Liver (tissue), 8 donors: ENCODE measurements at regions not wholly inside any gene's neighbourhood (a gene's known extent, or its start where the extent isn't known, plus 50 kb on each side); places are given as distances from the start of the nearest gene placed in this dataset.

Source experiments
- DNase-seq: peaks from one replicate; pipeline ENCODE4 v3.0.0-alpha.2; 2017; ENCODE audit warnings: low spot score
- H3K27ac ChIP-seq, 2 donors: one replicate each; pipeline ENCODE4 v1.7.0; 2013; ENCODE audit warnings: inconsistent platforms in 2 of 2, low read length in 2 of 2, control low read depth in 1 of 2, low read depth in 1 of 2, mild to moderate bottlenecking in 1 of 2
- H3K27me3 ChIP-seq, 4 donors: one replicate each; pipeline versions ENCODE4 v1.6.1 to v1.7.0; 2013; ENCODE audit warnings: low read length in 3 of 4, inconsistent platforms in 1 of 4, mild to moderate bottlenecking in 1 of 4, moderate library complexity in 1 of 4; ENCODE audit not compliant: control insufficient read depth in 4 of 4, insufficient read depth in 4 of 4
- H3K36me3 ChIP-seq, 4 donors: one replicate each; pipeline versions ENCODE4 v1.6.1 to v1.7.0; 2013; ENCODE audit warnings: low read length in 3 of 4, mild to moderate bottlenecking in 3 of 4, low read depth in 1 of 4, moderate library complexity in 1 of 4; ENCODE audit not compliant: control insufficient read depth in 4 of 4, insufficient read depth in 3 of 4
- H3K4me1 ChIP-seq, 4 donors: one replicate each; pipeline versions ENCODE4 v1.6.1 to v1.7.0; 2013; ENCODE audit warnings: low read length in 3 of 4, mild to moderate bottlenecking in 3 of 4, moderate library complexity in 1 of 4; ENCODE audit not compliant: control insufficient read depth in 4 of 4, insufficient read depth in 4 of 4
- H3K4me3 ChIP-seq, 3 donors: one replicate each; pipeline versions ENCODE4 v1.6.1 to v1.7.0; 2013; ENCODE audit warnings: low read length in 3 of 3, control low read depth in 1 of 3, low read depth in 1 of 3, mild to moderate bottlenecking in 1 of 3
- H3K9ac ChIP-seq, 2 donors: one replicate each; pipeline ENCODE4 v1.7.0; 2013; ENCODE audit warnings: low read length in 2 of 2, mild to moderate bottlenecking in 2 of 2, moderate library complexity in 2 of 2, control low read depth in 1 of 2, low read depth in 1 of 2
- H3K9me3 ChIP-seq, 4 donors: one replicate each; pipeline versions ENCODE4 v1.6.1 to v1.7.0; 2013; ENCODE audit warnings: low read length in 3 of 4; ENCODE audit not compliant: control insufficient read depth in 4 of 4
- ATF3 ChIP-seq: IDR thresholded peaks from 2 replicates; pipeline ENCODE4 v1.6.1; 2016; ENCODE audit warnings: antibody characterized with exemption
- FOXA1 ChIP-seq: IDR thresholded peaks from 2 replicates; pipeline ENCODE4 v1.6.1; 2016; ENCODE audit warnings: antibody characterized with exemption
- FOXA2 ChIP-seq: IDR thresholded peaks from 2 replicates; pipeline ENCODE4 v1.6.1; 2016; ENCODE audit warnings: antibody characterized with exemption
- HNF4A ChIP-seq, 2 donors: conservative IDR thresholded peaks; 2 replicates each; pipeline ENCODE4 v1.6.1; 2016; ENCODE audit warnings: antibody characterized with exemption in 2 of 2, mild to moderate bottlenecking in 2 of 2
- HNF4G ChIP-seq: IDR thresholded peaks from 2 replicates; pipeline ENCODE4 v1.6.1; 2016; ENCODE audit warnings: antibody characterized with exemption
- JUND ChIP-seq, 2 donors: IDR thresholded peaks; 2 replicates each; pipeline ENCODE4 v1.6.1; 2016; ENCODE audit warnings: antibody characterized with exemption in 2 of 2
- MAX ChIP-seq: IDR thresholded peaks from 2 replicates; pipeline ENCODE4 v1.6.1; 2016; ENCODE audit warnings: antibody characterized with exemption
- RAD21 ChIP-seq, 2 donors: IDR thresholded peaks; 2 replicates each; pipeline ENCODE4 v1.6.1; 2016; ENCODE audit warnings: antibody characterized with exemption in 2 of 2, mild to moderate bottlenecking in 2 of 2
- RXRA ChIP-seq, 2 donors: IDR thresholded peaks; 2 replicates each; pipeline ENCODE4 v1.6.1; 2017 to 2018; ENCODE audit warnings: antibody characterized with exemption in 2 of 2, mild to moderate bottlenecking in 1 of 2
- SP1 ChIP-seq: IDR thresholded peaks from 2 replicates; pipeline ENCODE4 v1.6.1; 2018; ENCODE audit warnings: antibody characterized with exemption, mild to moderate bottlenecking
- YY1 ChIP-seq: IDR thresholded peaks from 2 replicates; pipeline ENCODE4 v1.6.1; 2016; ENCODE audit warnings: antibody characterized with exemption, mild to moderate bottlenecking
- WGBS: extraction: QIAGEN DNeasy Blood & Tissue Kit; methylation state at CpG from one replicate; pipeline ENCODE4 v1.1.7; 2013; 5-methylcytosine and 5-hydroxymethylcytosine counted together
- TF ChIP-seq, protein P1 (sequence below): IDR thresholded peaks from 2 replicates; pipeline ENCODE4 v1.6.1; 2016; ENCODE audit warnings: antibody characterized with exemption
- TF ChIP-seq, protein P2 (sequence below): IDR thresholded peaks from 2 replicates; pipeline ENCODE4 v1.6.1; 2016; ENCODE audit warnings: antibody characterized with exemption, mild to moderate bottlenecking
- TF ChIP-seq, protein P3 (sequence below): fragments of 150-350 bp; IDR thresholded peaks from 2 replicates; pipeline ENCODE4 v1.5.1; 2017; ENCODE audit warnings: improper control_type of control experiment, low read depth, low read length; ENCODE audit not compliant: missing input control
- donor health status: healthy.
- donor health status: healthy.
- donor health status: healthy.
- donor health status: healthy.
- donor health status: healthy.

- TF ChIP-seq JUND (IDR thresholded peaks at IDR 0.05) (no peak), YY1 (no peak), HNF4A (conservative IDR thresholded peaks at IDR 0.05) (no peak), ATF3 (no peak), RXRA (IDR thresholded peaks at IDR 0.05) (no peak), FOXA2 (no peak), SP1 (no peak), RAD21 (IDR thresholded peaks at IDR 0.05) (no peak)
- TF ChIP-seq, protein P1, sequence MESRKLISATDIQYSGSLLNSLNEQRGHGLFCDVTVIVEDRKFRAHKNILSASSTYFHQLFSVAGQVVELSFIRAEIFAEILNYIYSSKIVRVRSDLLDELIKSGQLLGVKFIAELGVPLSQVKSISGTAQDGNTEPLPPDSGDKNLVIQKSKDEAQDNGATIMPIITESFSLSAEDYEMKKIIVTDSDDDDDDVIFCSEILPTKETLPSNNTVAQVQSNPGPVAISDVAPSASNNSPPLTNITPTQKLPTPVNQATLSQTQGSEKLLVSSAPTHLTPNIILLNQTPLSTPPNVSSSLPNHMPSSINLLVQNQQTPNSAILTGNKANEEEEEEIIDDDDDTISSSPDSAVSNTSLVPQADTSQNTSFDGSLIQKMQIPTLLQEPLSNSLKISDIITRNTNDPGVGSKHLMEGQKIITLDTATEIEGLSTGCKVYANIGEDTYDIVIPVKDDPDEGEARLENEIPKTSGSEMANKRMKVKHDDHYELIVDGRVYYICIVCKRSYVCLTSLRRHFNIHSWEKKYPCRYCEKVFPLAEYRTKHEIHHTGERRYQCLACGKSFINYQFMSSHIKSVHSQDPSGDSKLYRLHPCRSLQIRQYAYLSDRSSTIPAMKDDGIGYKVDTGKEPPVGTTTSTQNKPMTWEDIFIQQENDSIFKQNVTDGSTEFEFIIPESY = no peak
- TF ChIP-seq, protein P2, sequence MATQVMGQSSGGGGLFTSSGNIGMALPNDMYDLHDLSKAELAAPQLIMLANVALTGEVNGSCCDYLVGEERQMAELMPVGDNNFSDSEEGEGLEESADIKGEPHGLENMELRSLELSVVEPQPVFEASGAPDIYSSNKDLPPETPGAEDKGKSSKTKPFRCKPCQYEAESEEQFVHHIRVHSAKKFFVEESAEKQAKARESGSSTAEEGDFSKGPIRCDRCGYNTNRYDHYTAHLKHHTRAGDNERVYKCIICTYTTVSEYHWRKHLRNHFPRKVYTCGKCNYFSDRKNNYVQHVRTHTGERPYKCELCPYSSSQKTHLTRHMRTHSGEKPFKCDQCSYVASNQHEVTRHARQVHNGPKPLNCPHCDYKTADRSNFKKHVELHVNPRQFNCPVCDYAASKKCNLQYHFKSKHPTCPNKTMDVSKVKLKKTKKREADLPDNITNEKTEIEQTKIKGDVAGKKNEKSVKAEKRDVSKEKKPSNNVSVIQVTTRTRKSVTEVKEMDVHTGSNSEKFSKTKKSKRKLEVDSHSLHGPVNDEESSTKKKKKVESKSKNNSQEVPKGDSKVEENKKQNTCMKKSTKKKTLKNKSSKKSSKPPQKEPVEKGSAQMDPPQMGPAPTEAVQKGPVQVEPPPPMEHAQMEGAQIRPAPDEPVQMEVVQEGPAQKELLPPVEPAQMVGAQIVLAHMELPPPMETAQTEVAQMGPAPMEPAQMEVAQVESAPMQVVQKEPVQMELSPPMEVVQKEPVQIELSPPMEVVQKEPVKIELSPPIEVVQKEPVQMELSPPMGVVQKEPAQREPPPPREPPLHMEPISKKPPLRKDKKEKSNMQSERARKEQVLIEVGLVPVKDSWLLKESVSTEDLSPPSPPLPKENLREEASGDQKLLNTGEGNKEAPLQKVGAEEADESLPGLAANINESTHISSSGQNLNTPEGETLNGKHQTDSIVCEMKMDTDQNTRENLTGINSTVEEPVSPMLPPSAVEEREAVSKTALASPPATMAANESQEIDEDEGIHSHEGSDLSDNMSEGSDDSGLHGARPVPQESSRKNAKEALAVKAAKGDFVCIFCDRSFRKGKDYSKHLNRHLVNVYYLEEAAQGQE = no peak
- H3K9ac ChIP-seq = no peak overlapping the region
- H3K9me3 ChIP-seq = no peaks in the 10 kb centered on the region
- H3K4me1 ChIP-seq = peaks cover 3 to 13% (median 9%) of the 10 kb centered on the region in 4 donors
- H3K36me3 ChIP-seq = no peaks in the 10 kb centered on the region
- DNase-seq = no peak
- WGBS = 97% methylated on average over 2 of the region's 2 CpGs
- no peak overlapping the region for H3K27ac ChIP-seq
- no peak overlapping the region for H3K4me3 ChIP-seq
- H3K27me3 ChIP-seq = no peaks in the 10 kb centered on the region
These were observed 56.1 kb upstream of the PNRC1 start for GRCh38 chr6:89024456-89024855.

- TF ChIP-seq HNF4A (conservative IDR thresholded peaks at IDR 0.05) (no peak), HNF4G (no peak), YY1 (no peak), ATF3 (no peak), MAX (no peak), FOXA1 (no peak), SP1 (no peak)
- TF ChIP-seq, protein P3, sequence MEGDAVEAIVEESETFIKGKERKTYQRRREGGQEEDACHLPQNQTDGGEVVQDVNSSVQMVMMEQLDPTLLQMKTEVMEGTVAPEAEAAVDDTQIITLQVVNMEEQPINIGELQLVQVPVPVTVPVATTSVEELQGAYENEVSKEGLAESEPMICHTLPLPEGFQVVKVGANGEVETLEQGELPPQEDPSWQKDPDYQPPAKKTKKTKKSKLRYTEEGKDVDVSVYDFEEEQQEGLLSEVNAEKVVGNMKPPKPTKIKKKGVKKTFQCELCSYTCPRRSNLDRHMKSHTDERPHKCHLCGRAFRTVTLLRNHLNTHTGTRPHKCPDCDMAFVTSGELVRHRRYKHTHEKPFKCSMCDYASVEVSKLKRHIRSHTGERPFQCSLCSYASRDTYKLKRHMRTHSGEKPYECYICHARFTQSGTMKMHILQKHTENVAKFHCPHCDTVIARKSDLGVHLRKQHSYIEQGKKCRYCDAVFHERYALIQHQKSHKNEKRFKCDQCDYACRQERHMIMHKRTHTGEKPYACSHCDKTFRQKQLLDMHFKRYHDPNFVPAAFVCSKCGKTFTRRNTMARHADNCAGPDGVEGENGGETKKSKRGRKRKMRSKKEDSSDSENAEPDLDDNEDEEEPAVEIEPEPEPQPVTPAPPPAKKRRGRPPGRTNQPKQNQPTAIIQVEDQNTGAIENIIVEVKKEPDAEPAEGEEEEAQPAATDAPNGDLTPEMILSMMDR = no peak
- TF ChIP-seq, protein P2 = no peak
- Histone ChIP-seq H3K9me3 (no peaks in the 10 kb centered on the region), H3K27me3 (no peaks in the 10 kb centered on the region), H3K4me3 (no peak overlapping the region), H3K4me1 (peaks cover 3 to 13% (median 9%) of the 10 kb centered on the region in 4 donors), H3K9ac (no peak overlapping the region), H3K27ac (peak overlapping the region in 1 of 2 donors; percentile 20), H3K36me3 (no peaks in the 10 kb centered on the region)
- DNase-seq = no peak
- 85% methylated on average over 4 of the region's 4 CpGs for WGBS
These were observed 56.7 kb upstream of the PNRC1 start for GRCh38 chr6:89023591-89024441.
